LNCAP (cell line): ENCODE measurements at regions not wholly inside any gene's neighbourhood (a gene's known extent, or its start where the extent isn't known, plus 50 kb on each side); places are given as distances from the start of the nearest gene placed in this dataset.

Source experiments
- TF ChIP-seq, protein P1 (sequence below): fragments of 450-650 bp; IDR thresholded peaks from 2 replicates; pipeline ENCODE4 v1.5.1; 2017; ENCODE audit warnings: mild to moderate bottlenecking

DNA sequence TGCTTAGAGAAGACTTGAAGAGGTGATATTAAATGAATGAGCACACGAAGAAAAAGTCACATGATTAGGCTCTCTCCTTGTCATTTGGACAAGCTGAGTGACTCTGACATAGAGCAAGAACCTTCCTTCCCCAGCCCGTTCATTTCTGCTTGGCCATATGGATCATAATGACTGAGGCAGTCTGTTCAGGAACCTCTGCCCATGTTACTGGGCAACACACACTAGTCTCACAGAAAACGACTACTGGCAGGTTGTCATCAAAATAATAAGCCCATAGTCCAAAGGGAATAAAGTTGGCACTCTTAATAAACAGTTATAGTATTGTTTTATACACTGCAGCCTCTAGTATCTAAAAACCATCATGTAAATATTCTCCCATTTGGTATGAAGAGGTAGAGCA lies 635.0 kb downstream of the REEP3 start:
- TF ChIP-seq, protein P1, sequence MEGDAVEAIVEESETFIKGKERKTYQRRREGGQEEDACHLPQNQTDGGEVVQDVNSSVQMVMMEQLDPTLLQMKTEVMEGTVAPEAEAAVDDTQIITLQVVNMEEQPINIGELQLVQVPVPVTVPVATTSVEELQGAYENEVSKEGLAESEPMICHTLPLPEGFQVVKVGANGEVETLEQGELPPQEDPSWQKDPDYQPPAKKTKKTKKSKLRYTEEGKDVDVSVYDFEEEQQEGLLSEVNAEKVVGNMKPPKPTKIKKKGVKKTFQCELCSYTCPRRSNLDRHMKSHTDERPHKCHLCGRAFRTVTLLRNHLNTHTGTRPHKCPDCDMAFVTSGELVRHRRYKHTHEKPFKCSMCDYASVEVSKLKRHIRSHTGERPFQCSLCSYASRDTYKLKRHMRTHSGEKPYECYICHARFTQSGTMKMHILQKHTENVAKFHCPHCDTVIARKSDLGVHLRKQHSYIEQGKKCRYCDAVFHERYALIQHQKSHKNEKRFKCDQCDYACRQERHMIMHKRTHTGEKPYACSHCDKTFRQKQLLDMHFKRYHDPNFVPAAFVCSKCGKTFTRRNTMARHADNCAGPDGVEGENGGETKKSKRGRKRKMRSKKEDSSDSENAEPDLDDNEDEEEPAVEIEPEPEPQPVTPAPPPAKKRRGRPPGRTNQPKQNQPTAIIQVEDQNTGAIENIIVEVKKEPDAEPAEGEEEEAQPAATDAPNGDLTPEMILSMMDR: no peak

DNA sequence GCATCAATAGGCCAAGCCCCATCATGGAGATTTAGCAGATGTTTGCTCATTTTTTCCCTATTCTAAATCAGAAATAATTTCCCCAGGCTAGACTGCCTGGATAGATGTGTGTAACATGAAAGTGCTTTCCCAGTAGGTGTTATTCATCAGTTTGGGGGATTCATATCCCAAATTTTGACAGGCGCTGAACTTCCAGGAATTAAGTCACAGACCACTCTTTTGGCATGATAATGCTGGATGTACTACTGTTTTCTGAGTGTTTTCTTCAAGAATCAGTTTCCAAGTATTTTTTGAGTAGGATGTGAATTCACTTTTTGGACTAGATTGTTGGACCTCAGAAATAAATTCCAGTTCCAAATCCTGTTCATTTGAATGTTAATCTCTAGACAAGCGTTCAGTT lies 637.4 kb downstream of the REEP3 start:
- TF ChIP-seq, protein P1: no peak

DNA sequence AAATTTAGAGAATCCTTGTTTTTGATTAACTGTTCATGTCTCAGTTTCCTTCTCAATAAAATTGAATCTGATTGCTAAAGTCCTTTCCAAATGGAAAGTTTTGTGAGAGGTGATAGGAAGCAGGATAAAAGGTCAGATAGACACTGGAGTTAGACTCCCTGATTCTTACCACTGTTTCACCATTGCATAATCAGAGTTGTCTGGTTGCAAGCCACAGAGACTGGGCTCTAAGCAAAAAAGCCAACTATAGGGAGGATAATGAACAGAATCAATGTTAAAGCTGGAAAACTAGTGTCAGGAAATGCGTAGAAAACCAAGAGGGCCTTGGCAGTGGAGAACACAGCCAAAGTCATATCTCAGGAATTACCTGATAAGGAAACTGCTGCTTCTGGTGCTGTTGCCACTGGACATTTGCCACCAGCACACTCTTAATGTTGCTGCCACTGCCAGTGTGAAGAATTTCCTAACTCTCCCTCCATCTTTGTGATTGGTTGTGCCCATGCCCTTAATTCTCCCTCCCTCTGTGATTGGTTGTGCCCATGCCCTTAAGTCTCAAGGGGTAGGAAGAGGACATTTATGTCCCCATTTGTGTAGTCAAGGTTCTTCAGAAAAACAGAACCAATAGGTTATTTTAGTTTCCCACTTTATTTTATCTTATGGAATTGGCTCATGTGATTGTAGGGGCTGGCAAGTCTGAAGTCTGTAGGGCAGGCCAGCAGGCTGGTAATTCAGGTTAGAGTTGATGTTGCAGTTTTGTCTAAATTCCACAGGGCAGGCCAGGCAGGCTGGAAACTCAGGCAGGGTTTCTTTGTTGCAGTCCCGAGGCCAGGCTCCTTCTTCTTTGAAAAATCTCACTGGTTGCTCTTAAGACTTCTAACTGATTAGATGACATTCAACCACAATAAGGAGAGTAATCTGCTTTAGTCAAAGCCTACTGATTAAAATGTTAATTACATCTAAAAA lies 639.0 kb downstream of the REEP3 start:
- TF ChIP-seq, protein P1: no peak

DNA sequence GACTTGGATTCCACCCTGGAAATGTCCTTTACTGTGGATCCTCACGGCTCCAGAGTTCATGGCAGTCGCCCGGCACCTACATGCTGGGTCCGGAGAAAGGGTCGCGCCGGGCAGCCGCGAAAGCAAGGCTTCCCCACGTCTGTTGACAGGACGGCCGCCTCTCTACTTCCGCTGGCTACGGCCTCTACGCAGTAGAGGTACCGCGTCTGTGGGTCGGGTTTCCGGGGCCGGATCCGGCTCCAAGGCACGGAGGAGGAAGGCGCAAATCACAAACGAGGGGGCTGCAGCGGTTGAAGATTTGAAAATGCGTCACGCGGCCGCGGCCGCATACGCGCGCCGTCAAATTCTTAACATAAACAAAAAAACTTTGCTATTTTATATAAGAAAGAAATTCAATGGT lies 649.6 kb downstream of the REEP3 start:
- TF ChIP-seq, protein P1: no peak

GRCh38 chr10:64173826-64174225 lies 652.6 kb downstream of the REEP3 start:
- TF ChIP-seq, protein P1: no peak

- TF ChIP-seq, protein P1: no peak
Measured at GRCh38 chr10:64174666-64175255, 653.6 kb downstream of the REEP3 start.

DNA sequence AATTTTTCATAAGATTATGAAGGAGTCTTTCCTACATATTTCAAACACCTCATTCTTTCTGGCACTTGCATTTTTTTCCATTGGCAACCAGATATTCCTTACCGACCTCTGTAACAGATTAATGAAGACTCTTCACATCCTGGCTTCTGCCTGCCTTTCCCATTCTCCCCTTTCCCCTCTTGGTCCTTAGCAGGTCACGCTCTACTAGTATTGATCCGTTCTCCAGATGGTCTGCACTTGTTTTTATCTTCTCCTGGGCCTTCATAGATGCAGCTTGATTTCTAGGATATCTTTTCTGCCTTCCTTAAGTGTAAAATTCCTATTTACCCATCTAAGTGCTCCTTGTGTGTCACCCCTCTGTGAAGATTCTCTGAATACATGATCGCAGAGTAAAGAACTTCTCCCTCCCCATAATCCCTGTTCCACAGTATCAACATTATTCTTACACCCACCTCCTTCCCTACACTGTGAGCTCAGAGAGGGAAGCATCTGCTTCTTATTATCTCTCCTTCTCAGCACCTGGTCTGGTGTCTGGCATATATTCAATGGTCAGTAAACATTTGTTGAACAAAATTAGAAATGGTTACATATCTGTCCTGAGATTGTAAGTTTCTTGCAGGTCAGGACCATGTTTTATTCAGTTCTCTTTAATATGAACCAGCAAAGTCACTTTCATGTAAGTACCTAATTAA lies 654.2 kb downstream of the REEP3 start:
- TF ChIP-seq, protein P1: no peak
